ENCODE measurements at regions not wholly inside any gene's neighbourhood (a gene's known extent, or its start where the extent isn't known, plus 50 kb on each side); places are given as distances from the start of the nearest gene placed in this dataset.

DNA sequence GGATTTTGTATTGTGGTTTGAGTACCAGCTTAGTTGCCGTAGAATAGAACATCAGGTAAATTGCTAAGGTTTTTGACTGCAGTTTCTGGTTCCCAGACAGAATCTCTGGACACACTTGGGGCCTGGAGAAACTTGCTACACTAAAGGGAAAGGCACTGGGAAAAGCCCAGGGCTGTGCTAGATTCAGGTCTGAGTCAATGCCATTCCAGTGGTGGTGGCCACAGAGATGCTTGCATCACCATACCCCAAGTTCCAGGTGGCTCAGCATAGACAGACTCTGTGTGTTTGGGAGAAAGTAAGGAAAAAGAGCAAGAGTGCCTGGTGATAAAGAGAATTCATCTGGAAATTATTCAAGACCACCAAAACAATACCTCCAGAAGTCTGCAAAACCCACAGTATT, 120.6 kb downstream of the HMHB1 start (continued):
- TF ChIP-seq, protein P1, sequence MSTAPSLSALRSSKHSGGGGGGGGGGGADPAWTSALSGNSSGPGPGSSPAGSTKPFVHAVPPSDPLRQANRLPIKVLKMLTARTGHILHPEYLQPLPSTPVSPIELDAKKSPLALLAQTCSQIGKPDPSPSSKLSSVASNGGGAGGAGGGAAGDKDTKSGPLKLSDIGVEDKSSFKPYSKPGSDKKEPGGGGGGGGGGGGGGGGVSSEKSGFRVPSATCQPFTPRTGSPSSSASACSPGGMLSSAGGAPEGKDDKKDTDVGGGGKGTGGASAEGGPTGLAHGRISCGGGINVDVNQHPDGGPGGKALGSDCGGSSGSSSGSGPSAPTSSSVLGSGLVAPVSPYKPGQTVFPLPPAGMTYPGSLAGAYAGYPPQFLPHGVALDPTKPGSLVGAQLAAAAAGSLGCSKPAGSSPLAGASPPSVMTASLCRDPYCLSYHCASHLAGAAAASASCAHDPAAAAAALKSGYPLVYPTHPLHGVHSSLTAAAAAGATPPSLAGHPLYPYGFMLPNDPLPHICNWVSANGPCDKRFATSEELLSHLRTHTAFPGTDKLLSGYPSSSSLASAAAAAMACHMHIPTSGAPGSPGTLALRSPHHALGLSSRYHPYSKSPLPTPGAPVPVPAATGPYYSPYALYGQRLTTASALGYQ (CRISPR knock-in tag; IDR thresholded peaks at IDR 0.05) = no peak
- TF ChIP-seq, protein P2, sequence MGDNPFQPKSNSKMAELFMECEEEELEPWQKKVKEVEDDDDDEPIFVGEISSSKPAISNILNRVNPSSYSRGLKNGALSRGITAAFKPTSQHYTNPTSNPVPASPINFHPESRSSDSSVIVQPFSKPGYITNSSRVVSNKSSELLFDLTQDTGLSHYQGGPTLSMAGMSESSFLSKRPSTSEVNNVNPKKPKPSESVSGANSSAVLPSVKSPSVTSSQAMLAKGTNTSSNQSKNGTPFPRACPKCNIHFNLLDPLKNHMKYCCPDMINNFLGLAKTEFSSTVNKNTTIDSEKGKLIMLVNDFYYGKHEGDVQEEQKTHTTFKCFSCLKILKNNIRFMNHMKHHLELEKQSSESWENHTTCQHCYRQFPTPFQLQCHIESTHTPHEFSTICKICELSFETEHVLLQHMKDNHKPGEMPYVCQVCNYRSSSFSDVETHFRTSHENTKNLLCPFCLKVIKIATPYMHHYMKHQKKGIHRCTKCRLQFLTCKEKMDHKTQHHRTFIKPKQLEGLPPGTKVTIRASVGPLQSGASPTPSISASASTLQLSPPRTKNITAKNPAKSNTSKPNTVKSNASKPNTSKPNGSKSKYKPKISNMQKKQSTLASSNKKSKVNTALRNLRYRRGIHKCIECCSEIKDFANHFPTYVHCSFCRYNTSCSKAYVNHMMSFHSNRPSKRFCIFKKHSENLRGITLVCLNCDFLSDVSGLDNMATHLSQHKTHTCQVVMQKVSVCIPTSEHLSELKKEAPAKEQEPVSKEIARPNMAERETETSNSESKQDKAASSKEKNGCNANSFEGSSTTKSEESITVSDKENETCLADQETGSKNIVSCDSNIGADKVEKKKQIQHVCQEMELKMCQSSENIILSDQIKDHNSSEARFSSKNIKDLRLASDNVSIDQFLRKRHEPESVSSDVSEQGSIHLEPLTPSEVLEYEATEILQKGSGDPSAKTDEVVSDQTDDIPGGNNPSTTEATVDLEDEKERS (CRISPR knock-in tag; IDR thresholded peaks at IDR 0.05) = no peak

DNA sequence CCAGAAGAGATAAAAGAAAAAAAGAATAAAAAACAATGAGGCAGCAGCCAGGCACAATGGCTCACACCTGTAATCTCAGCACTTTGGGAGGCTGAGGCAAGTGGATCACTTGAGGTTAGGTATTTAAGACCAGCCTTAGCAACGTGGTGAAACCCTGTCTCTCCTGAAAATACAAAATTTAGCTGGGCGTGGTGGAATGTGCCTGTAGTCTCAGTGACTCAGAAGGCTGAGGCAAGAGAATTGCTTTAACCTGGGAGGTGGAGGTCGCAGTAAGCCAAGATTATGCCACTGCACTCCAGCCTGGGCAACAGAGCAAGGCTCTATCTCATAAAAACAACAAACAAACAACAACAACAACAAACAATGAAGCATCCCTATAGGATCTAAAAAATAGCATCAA, 121.5 kb downstream of the HMHB1 start:
- intact Hi-C loops (cut with micrococcal nuclease; ENCODE audit: unreplicated experiment) = no loop called here
- Histone ChIP-seq H3K4me1 (ENCODE audit: insufficient read depth, low read length) (no peaks in the 10 kb centered on the region), H3K9ac (ENCODE audit: insufficient read depth, low read depth, low read length) (no peak overlapping the region), H4K20me1 (ENCODE audit: insufficient read depth, low read length) (no peaks in the 10 kb centered on the region), H3K4me3 (replicated peaks in 1 of 3; ENCODE audit: insufficient read depth in 1 of 3, low read depth in 2 of 3, low read length in 3 of 3) (no peak overlapping the region), H3K36me3 (replicated peaks in 1 of 2; ENCODE audit: control insufficient read depth in 1 of 2, insufficient read depth in 2 of 2, low read length in 2 of 2) (no peaks in the 10 kb centered on the region), H2AFZ (ENCODE audit: low read length) (no peak overlapping the region), H3K9me3 (ENCODE audit: low read length) (no peaks in the 10 kb centered on the region; the same call in 1 of the 2 replicates), H3K27me3 (ENCODE audit: control insufficient read depth in 1 of 2, insufficient read depth in 2 of 2, low read length in 2 of 2) (no peaks in the 10 kb centered on the region), H3K4me2 (ENCODE audit: low read depth, low read length) (no peak overlapping the region), H3K79me2 (ENCODE audit: insufficient read depth, low read length) (no peaks in the 10 kb centered on the region), H3K27ac (ENCODE audit: extremely low read length, insufficient read depth, low read length) (no peak overlapping the region)
- TF ChIP-seq YEATS4 (CRISPR knock-in tag; IDR thresholded peaks at IDR 0.05; ENCODE audit: borderline replicate concordance) = no peak
- TF ChIP-seq ZKSCAN8 (CRISPR knock-in tag; IDR thresholded peaks at IDR 0.05; ENCODE audit: borderline replicate concordance) = no peak
- TF ChIP-seq, protein P3, sequence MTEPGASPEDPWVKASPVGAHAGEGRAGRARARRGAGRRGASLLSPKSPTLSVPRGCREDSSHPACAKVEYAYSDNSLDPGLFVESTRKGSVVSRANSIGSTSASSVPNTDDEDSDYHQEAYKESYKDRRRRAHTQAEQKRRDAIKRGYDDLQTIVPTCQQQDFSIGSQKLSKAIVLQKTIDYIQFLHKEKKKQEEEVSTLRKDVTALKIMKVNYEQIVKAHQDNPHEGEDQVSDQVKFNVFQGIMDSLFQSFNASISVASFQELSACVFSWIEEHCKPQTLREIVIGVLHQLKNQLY (CRISPR knock-in tag; IDR thresholded peaks at IDR 0.05) = no peak
- no peak for TF ChIP-seq NPAS2 (CRISPR knock-in tag; IDR thresholded peaks at IDR 0.05; ENCODE audit: borderline replicate concordance)
- TF ChIP-seq SOX5 (CRISPR knock-in tag; IDR thresholded peaks at IDR 0.05; ENCODE audit: borderline replicate concordance) = no peak
- TF ChIP-seq ZNF788 (CRISPR knock-in tag; IDR thresholded peaks at IDR 0.05; ENCODE audit: borderline replicate concordance) = no peak
- no peak for TF ChIP-seq ZNF850 (CRISPR knock-in tag; conservative IDR thresholded peaks at IDR 0.05)
- TF ChIP-seq SMAD3 (CRISPR knock-in tag; IDR thresholded peaks at IDR 0.05) = no peak
- no peak for FAIRE-seq
- in situ Hi-C loops (cut with HindIII; ENCODE audit: extremely low pct_ligation_motif_present, low pct_unique_long_range_greater_than_20kb) = no loop called here
- DNase-seq (ENCODE audit: low spot score) = no peak
- ATAC-seq = no peak
- ChIA-PET CTCF (ENCODE audit: low intra/inter-chr PET ratio, low total read pairs) (no interaction called here), POLR2A (no interaction called here)
- 0% methylated on average over 3 of the region's 3 CpGs for WGBS (ENCODE audit: low lambda C conversion rate)
- BruUV-seq (replicated peaks) = no TSS peak

Measured in HepG2 (cell line).